Inflammatory macrophage (primary cell): ENCODE measurements at regions not wholly inside any gene's neighbourhood (a gene's known extent, or its start where the extent isn't known, plus 50 kb on each side); places are given as distances from the start of the nearest gene placed in this dataset.

Experiments
- DNase-seq, 2 donors: peaks; one replicate each; pipeline ENCODE4 v3.0.0-alpha.2; 2020 to 2022

GRCh38 chr2:187943772-187944369 is 347.8 kb upstream of the GULP1 start:
- DNase-seq, result no peak

- no peak for DNase-seq
These were observed 341.8 kb upstream of the GULP1 start for GRCh38 chr2:187949859-187950258.

- no peak for DNase-seq
These were observed 340.0 kb upstream of the GULP1 start for GRCh38 chr2:187951470-187952218.

GRCh38 chr2:187956906-187957534 is 334.7 kb upstream of the GULP1 start:
- no peak for DNase-seq

GRCh38 chr2:187959821-187960220 is 331.9 kb upstream of the GULP1 start:
- no peak for DNase-seq

- DNase-seq, result no peak
These were observed 329.1 kb upstream of the GULP1 start for GRCh38 chr2:187962538-187962937.

- no peak for DNase-seq
These were observed 326.9 kb upstream of the GULP1 start for GRCh38 chr2:187964746-187965145.

GRCh38 chr2:187966924-187967323 is 324.8 kb upstream of the GULP1 start:
- DNase-seq, result no peak

- no peak for DNase-seq
These were observed 319.8 kb upstream of the GULP1 start for GRCh38 chr2:187971893-187972292.

GRCh38 chr2:187976259-187976985 is 315.3 kb upstream of the GULP1 start:
- DNase-seq, result peak in 1 of 2 donors; percentile 28

- no peak for DNase-seq
These were observed 314.7 kb upstream of the GULP1 start for GRCh38 chr2:187976986-187977333.

GRCh38 chr2:187978356-187978755 is 313.3 kb upstream of the GULP1 start:
- no peak for DNase-seq

GRCh38 chr2:187982668-187983067 is 309.0 kb upstream of the GULP1 start:
- peak; percentile 81 to 84 for DNase-seq

GRCh38 chr2:187985195-187985594 is 306.5 kb upstream of the GULP1 start:
- no peak for DNase-seq

- DNase-seq, result no peak
These were observed 305.8 kb upstream of the GULP1 start for GRCh38 chr2:187985923-187986322.

- peak; percentile 17 to 26 for DNase-seq
These were observed 305.1 kb upstream of the GULP1 start for GRCh38 chr2:187986390-187987105.

GRCh38 chr2:187988348-187988747 is 303.3 kb upstream of the GULP1 start:
- DNase-seq, result no peak

GRCh38 chr2:187989925-187990623 is 301.6 kb upstream of the GULP1 start:
- no peak for DNase-seq

- no peak for DNase-seq
These were observed 300.3 kb upstream of the GULP1 start for GRCh38 chr2:187991389-187991788.

- peak; percentile 33 to 34 for DNase-seq
These were observed 297.0 kb upstream of the GULP1 start for GRCh38 chr2:187994464-187995331.

GRCh38 chr2:187995556-187995955 is 296.1 kb upstream of the GULP1 start:
- no peak for DNase-seq
